ENCODE measurements at regions not wholly inside any gene's neighbourhood (a gene's known extent, or its start where the extent isn't known, plus 50 kb on each side); places are given as distances from the start of the nearest gene placed in this dataset.
A peak's percentile ranks its signal among the peaks of the same experiment; 100 is the strongest.
"Not testable (repeated sequence)": the region's sequence is repeated elsewhere in the genome, so short reads cannot be mapped to it uniquely, and the experiment has no call there.

DNA sequence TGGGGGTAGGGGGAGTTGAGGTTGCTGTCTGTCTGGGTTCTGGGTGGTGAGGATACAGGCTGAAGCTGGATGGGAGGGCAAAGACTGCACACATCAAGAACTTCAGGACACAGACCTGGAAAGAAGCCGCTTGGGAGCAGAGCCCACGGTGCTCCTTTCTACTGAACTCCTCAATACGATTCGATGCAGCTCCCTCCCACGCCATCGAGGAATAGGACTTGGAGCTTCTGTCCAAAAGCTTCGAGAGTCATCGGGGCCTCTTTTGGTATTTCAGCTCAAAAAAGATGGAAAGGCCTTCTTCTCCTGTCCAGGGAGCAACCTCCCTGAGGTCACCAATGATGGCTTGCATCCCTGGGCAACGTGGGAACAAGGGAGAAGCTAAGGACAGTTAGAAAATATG is 407.1 kb upstream of the MGMT start:
- DNase-seq (ENCODE audit: low read depth, low spot score), result no peak

DNA sequence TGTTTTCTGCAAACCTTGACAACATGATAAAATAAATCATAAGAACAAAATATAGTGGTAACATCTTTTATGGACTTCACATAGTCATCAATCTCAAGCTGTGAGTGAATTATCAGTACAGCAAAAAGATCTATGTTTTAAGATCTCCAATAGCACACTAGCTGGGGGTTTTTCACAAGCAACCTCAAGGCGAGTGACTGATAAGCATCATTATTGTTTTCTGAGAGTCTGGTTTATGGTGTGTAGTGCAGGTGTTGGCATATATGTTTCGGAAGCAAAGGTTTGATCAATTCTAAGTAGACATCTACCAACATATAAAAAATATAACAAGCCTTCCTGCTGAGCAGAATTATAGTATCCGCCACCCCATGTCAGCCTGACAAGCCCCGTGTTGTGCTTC is 403.8 kb upstream of the MGMT start:
- DNase-seq (ENCODE audit: low read depth, low spot score), result no peak

DNA sequence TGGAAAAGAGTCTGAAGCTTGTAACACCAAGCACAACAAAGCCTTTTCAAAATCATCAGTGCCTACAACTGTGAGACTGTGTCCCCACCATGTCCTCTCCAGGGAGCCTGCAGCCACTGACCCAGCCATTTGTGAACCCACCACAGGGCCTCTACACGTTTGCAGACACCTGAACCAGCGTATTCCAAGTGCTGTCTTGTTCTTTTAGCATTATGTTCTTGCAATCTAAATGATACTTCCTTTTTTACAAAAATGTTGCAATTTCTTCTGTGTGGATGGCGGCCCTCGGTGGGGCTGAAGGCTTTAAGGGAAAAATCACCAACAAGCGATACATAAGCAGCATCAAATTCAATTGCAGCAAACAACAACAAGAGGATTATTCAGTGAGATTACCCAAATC is 403.2 kb upstream of the MGMT start:
- DNase-seq (ENCODE audit: low read depth, low spot score), result no peak

DNA sequence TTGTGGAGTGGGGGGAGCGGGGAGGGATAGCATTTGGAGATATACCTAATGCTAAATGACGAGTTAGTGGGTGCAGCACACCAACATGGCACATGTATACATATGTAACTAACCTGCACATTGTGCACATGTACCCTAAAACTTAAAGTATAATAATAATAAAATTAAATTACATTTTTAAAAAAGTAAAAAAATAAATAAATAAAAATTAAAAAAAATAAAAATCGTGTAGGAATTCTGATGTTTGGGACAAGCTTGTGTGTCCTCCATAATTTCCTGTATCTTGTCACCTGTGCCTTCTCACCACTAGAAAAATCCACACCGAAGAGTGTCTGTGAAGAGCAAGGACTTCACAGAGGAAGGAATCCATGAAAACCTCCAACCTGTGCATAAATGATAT is 400.5 kb upstream of the MGMT start:
- DNase-seq (ENCODE audit: low read depth, low spot score), result not testable (repeated sequence)

DNA sequence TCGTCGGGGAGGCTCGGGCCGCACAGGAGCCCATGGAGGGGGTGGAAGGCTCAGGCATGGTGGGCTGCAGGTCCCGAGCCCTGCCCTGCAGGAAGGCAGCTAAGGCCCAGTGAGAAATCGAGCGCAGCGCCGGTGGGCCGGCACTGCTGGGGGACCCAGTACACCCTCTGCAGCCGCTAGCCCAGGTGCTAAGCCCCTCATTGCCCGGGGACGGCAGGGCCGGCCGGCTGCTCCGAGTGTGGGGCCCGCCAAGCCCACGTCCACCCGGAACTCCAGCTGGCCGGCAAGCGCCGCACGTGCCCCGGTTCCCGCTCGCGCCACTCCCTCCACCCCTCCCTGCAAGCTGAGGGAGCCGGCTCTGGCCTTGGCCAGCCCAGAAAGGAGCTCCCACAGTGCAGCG is 395.6 kb upstream of the MGMT start:
- not testable (repeated sequence) for DNase-seq (ENCODE audit: low read depth, low spot score)

DNA sequence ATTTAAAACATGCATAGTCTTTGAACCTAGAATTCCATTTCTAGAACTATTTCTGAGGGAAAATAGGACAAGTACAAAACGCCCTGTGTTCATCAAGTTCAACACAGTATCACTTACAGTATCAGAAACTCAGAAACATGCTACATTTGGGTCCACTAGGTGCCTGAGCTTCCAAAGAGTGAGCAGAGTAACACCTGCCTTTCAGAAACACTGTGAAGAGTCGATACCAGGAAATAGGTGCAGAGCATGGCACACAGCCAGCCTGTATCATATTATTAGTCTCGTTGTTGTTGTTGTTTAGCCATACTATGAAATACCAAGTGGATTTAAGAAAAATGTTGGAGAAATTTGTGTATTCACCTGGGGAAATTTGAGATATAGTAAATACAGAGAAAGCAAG is 392.1 kb upstream of the MGMT start:
- no peak for DNase-seq (ENCODE audit: low read depth, low spot score)

DNA sequence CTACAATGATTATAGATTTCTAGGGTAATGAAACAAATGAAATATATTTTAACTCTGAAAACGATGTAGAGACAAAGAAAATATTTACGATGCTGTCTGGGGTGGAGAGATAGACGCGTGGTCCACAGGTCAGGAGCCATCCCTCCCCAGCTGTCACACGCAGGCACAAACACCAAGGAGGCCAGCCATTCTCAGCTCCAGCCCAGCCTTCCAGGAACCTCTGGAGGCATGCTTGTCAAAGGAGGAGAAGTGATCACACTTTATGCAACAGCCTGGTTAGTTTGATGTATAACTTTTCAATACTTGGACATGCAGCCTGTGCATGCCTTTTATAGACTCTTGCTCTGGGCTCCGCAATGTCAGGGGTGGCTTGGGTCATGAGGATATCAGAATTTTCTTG is 391.5 kb upstream of the MGMT start:
- DNase-seq (ENCODE audit: low read depth, low spot score), result no peak

DNA sequence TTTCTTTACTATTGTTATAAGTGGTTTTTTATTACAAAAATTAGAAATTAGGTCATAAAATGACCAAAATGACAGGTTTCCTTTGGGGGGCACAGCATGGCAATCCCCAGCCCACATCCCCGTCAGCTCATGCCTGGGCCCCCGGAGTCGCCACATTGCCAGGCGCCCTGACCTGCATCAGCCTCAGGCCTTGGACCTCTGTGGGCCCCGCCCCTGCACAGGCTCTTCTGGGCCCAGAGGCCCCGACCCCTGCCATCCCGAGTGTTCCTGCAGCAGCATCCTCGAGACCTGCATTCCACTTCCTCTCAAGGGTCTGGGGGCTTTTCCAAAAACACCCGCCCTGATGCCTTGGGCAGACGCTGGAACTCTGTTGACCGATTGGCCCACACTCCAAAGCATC is 391.1 kb upstream of the MGMT start:
- DNase-seq (ENCODE audit: low read depth, low spot score), result no peak

DNA sequence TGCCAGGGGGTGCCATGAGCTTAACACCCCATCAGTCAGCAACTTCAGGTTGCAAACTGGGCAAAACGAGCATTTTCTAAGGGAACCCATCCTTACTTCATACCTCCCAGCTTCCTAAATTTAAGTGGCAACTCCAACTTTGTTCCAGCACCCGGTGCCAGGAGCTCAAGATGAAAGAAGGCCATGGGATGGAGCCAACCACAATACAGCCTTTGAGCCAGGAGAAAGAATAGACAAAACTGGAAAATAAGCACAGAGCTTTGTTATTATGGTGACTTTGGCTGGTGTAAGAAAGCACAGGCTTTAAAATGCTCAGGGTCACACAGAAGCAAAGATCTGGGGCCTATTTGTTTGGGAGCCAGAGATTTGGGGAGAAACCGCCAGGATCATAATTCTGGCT is 388.7 kb upstream of the MGMT start:
- no peak for DNase-seq (ENCODE audit: low read depth, low spot score)

DNA sequence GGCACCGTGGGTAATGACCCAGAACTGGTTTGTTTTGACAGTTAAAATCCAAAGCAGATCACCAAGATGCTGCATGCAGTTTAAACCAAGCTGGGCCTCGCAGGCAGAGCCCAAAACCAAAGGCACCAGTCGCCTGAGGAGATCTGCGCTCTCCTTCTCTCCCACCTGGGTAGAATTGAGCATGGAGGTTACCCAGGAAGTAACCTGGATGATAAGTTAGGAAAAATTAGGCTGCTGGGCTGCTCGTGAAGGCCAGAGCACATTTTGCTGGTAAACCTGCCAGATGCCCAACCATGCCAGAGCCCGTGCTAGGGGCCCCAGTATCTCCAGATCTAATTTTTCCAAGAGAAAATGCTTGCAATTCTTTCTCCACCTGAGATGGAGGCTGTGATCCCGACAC is 388.3 kb upstream of the MGMT start:
- DNase-seq (ENCODE audit: low read depth, low spot score), result no peak

DNA sequence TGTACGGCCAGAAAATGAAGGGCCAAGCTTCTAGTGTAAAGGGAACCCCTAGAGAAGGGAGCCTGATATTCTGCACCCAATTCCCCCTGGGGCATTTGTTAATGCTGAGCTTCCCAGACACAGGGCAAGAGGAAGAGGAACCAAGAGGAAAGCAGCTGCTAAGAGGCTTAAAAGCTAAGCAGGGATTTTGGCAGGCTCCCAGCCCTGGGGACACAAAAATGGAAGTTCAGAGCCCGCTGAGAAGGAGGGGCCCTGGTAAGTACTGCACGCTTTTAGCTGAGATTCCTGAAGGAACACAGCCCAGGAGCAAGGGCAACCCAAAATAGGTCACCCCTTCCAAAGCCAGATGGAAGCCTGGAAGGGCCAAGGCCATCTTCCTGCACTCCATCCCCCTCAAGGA is 387.3 kb upstream of the MGMT start:
- peak; percentile 27 for DNase-seq (ENCODE audit: low read depth, low spot score)

DNA sequence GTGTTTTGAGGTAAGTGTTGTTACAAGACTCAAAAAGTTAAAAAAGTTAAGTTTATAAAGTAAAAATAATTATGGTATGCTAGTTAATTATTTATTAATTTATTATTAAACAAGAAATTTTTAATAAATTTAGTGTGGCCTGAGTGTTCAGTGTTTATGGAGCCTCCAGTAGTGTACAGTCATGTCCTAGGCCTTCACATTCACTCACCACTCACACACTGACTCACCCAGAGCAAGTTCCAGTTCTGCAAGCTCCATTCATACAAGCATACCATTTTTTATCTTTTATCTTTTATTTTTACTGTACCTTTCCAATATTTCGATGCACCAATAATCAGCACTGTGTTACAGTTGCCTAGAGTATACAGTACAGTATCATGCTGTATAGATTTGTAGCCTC is 381.2 kb upstream of the MGMT start:
- no peak for DNase-seq (ENCODE audit: low read depth, low spot score)

DNA sequence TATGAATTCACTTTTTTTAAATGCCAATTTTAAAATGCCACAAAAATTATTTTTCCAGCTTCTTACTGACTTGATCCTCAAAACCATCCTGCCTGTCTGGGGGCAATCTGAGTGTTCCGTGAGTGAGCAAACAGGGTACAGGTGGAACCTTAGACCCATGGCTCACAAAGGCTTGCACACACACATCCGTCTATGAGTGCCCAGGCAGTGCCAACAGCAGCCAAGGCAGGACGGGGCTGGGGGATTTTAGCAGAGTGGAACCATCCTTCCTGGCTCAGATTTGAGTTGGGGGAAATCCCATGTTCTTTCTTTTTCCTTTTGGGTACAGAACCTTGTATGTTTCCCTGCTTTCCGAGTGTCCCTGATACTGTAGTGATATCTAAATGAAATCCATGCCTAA is 377.7 kb upstream of the MGMT start:
- DNase-seq (ENCODE audit: low read depth, low spot score), result no peak

DNA sequence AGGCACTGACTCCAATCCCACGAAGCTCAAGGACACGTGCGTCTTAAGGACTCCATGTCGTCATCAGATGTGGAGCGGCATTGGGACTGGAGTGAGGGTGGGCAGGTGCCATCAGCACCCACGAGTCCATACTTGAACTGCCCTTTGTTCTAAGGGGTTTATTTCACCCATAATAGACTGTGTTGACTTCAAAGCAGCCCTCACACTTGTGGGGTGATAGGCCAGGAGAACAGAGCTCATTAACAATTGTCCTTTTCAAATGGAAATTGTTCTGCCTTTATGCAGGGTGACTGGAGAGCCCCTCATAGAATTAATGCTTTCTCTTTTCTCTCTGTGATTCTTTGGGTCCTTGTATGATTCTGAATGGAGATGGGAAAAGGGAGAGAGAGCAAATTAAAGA is 376.9 kb upstream of the MGMT start:
- DNase-seq (ENCODE audit: low read depth, low spot score), result no peak

DNA sequence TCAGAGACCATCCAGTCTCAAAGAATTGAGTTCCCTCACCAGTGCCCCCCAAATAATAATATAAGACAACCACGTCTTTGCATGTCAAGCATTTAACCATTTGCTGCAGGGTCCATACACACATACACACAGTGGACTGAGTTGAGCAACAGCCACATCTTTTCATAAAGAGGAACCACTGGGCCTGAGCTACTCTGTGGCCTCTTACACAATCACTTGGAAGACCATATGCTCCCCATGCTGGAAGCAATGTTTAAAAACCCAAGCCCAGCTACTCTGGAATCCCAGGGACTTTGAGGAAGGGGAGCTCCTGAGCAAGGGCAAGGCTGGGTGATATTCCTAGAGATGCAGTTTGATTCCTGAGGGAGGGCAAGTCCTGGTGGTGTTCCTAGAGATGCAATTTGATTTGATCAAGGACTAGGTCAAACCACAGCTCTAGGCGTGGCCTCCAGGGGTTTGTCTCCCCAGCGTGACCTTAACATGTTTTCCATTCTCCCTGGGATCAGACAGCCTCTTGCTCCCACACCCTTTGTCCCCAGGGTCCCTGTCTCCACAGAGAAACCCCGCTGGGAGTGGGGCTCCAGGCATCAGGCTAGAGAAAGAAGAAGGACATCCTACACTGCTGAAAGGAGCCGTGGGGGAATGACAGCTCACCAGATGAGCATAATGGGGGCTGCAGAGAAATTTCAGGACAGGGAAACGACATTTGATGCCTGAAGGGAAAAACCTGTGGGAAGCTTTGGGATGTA is 376.2 kb upstream of the MGMT start:
- no peak for DNase-seq (ENCODE audit: low read depth, low spot score)

DNA sequence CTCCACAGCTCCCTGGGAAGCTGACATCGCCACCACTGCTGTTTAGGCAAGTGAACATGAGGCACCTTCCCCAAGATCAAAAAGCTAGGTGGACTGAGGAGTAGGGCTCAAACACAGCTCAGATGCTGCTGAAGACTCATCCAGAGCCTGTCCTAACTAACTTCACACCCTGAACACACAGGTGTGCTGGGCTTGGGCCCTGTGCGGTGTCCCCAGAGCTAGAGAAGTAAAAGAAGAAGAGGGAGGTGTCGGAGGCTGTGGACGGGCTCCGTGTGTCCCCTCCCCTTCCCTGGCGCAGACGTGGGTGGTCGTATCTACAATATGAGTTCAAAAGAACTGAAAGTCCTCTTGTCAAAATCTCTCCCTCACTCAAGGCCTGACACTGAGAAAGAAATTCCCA is 373.4 kb upstream of the MGMT start:
- DNase-seq (ENCODE audit: low read depth, low spot score), result no peak

DNA sequence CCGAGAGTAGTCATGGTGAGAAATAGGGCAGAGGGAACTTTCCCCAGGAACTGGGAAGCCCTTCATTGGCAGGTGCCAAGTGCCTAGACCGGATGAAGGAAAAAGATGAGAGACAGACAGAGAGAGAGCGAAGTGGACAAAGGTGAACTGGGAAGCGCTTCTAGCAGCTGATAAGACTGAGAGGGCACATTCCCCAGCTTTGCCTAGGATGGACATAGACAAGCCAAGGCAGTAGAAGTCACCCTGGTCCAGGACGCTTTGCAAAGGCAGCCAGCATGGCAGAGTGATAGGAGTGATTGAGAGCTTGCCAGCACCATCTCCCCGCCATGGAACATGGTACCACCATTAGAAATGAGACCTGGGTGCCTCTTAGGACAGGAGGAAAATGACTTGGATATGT is 372.8 kb upstream of the MGMT start:
- no peak for DNase-seq (ENCODE audit: low read depth, low spot score)

DNA sequence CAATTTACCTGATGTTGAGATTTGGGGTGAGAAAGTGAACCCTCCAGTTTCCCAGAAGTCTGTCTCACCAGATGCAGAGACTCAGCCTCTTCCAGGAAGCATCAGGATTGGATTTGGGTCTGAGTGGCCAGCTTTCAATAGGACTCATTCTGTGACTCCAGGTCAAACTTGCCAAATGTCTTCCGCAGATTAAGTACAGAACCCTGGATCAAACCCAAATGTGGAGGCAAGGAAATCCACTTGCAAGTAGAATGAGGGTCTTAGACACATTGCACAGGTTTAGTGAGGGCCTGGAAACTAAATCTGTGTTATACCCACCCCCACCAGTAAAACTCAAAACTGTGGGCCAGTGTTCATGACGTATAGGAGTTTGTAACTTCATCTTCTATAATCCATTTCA is 372.2 kb upstream of the MGMT start:
- no peak for DNase-seq (ENCODE audit: low read depth, low spot score)

DNA sequence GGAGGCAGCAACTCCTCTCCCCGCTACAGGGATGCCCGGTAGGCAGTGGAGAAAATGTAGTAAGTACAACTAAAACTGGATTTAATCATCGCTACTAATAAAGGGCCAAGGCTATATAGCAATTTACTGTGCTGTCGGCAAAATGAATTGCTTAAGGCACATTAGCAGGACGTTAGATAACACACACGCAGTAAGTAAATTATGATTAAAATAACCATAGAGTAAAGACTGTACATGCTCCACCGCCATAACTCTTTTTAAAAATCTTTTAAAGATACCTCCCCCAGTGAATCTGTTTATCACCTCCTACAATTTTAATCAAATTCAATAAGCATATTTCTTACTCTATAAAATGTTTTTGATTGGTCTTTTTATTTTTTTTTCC is 371.4 kb upstream of the MGMT start:
- no peak for DNase-seq (ENCODE audit: low read depth, low spot score)

DNA sequence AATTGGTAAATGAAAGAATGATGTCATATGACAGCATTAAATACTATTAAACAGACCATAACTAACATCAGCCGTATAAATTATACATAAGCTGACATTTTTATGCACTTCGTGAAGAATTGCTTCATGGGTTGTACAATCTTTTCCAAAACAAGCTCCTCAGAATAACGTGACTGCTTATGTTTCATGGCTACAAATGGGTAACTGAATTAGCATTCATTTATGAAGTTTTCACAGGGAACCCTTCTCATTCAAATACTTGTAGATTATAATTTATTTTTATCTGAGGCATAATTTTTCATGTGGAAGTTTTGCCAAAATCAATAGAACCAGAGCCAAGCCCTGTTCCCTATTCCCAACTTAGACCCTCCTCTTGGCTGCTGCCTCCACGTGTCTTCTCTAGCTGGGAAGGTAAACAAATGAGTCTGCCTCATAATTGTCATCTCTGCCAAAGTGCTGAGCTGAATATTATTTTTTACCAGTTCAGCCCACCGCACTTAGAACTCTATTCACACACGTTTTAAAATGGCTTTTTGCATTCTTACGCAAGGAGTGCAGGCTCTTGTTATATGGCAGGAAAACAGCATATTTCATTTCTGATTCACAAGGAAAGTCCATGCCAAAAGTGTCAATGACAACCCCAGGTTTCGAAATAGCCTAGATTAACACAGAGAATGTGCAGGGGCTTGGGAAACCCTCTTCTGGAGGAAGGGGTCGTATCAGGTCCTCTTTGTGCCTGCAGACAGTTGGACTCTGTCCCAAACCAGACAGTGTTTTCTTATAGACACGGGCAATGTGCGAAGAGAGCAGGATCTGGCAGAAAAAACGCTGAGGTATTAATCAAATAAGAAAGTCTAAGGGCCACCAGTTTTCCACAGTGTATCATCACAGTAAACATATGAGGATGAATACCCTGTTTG is 370.7 kb upstream of the MGMT start:
- no peak for DNase-seq (ENCODE audit: low read depth, low spot score)

DNA sequence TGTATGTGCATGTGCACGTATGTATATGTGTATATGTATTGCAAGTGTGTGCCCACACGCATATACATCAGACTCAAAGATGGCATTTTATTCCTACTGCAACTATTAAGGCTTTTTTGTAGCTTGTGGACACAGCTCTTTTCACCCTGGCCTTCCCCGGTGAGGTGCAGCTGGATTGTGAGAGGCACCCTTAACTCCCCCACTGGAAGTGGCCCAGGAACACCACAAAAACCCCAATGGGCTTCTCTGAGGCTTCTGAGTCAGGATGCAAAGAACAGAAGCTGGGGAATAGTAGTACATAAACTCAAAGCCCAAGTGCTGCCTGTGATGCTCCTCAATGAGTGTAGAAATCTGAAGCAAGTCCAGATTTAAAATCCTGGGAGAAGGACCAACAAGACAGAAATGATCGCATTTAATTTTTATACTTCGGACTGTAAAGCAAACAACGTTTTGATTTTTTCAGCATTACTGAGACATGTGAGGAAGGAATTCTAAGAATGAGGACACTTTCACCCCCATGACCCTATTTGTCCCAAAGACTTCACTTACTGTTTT is 369.2 kb upstream of the MGMT start:
- no peak for DNase-seq (ENCODE audit: low read depth, low spot score)

DNA sequence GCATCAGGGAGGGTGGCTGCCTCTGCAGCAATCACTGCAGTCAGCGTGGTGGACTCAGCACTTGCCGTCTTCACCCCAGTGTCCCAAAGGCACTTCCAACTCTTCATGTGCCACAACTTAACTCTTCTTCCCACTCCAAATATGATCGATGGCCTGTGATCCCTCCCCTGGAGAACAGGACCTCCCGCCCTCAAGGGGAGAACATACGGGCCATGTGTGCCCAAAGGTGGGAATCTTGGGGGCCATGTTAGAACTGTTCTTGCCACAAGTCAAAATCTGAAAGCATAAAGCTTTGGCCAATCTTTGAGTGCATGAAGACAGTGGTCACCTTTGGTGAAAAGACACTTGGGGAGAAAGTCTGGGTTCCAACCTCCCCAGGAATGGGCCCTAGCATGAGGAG is 368.5 kb upstream of the MGMT start:
- no peak for DNase-seq (ENCODE audit: low read depth, low spot score)

DNA sequence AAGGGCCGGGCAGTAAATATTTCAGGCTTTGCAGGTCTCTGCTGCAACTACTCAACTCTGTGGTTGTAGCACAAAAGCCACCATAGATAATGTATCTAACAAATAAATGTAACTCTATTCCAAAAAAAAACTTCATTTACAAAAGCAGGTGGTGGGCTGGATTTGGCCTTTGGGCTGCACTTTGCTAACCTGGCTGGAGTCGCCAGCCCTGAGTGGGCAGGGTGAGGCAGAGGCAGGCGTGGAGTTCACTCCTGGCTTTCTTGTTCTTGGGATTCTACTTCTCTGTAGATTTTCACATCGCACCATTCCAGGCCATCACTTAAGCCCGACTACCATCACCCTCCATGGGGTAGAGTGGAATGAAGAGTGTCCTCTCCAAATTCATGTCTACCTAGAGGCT is 367.6 kb upstream of the MGMT start:
- no peak for DNase-seq (ENCODE audit: low read depth, low spot score)

All from ELF-1 (cell line).